ENCODE measurements at regions not wholly inside any gene's neighbourhood (a gene's known extent, or its start where the extent isn't known, plus 50 kb on each side); places are given as distances from the start of the nearest gene placed in this dataset.

DNA sequence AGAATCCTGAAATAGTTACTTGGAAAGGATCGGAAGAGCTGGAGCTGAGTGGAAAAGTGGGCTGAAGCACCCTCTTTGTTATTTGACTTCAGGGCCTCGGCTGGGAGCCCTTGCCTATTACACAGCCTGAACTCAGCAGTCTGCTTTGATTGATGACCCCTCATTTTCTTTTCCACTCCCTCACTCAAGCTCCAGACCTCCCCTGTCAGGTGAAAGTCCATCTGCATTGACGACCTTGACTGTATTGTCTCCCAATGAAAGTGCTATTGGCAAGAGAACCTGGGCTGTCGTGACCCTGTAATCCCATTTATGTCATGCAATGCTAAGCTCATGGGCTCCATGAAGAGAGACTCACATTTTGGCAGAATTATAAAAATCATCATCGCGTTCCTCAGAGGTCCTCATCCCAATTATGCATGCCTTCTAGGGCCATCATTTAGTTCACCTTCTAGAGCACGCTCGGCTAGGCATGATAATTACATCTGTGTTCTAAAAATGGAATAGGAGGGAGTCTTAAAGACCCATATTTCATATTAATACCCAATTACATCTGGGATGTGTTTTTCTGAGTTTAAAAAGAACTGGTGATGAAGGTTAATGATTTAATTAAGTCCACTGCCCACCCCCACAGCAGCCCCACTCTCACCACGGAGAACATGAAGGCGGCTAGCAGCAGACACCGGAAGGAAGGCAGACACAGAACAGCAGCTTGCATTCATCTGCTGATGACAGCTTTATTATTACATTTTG lies 472.5 kb downstream of the PID1 start:
- H3K36me3 ChIP-seq (ENCODE audit: control insufficient read depth in 2 of 2, extremely low read depth in 1 of 2, insufficient read depth in 2 of 2, low read length in 2 of 2), result no peaks in the 10 kb centered on the region
- no peaks in the 10 kb centered on the region for H3K27me3 ChIP-seq (ENCODE audit: control insufficient read depth in 2 of 2, insufficient read depth in 2 of 2, low read length in 2 of 2)
- dilution Hi-C loops (cut with MboI; ENCODE audit: extremely low pct_ligation_motif_present, low sequenced_read_pairs) (no loop called here), intact Hi-C loops (cut with micrococcal nuclease) (no loop called here)
- TF ChIP-seq JUN (IDR thresholded peaks at IDR 0.05; ENCODE audit: borderline replicate concordance, insufficient read depth, insufficient read length, low read depth), result no peak
- TF ChIP-seq MYC (IDR thresholded peaks at IDR 0.05; ENCODE audit: low read depth, low read length), result no peak
- TF ChIP-seq EZH2 (IDR thresholded peaks at IDR 0.05; ENCODE audit: borderline replicate concordance, low read depth, low read length, severe bottlenecking), result no peak
- TF ChIP-seq, protein P1, sequence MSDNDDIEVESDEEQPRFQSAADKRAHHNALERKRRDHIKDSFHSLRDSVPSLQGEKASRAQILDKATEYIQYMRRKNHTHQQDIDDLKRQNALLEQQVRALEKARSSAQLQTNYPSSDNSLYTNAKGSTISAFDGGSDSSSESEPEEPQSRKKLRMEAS (IDR thresholded peaks at IDR 0.05; ENCODE audit: insufficient read depth, insufficient read length), result no peak
- H3K4me1 ChIP-seq (ENCODE audit: control insufficient read depth, extremely low read depth, insufficient read depth, low read length), result no peaks in the 10 kb centered on the region
- DNase-seq (ENCODE audit: low read depth, low spot score) (no peak), FAIRE-seq (no peak)
- no peaks in the 10 kb centered on the region for H3K9me1 ChIP-seq (replicated peaks; ENCODE audit: control insufficient read depth, extremely low read depth, insufficient read depth, low read length)
- CTCF ChIA-PET, result interaction anchor here (1.3 kb wide), 1 partner anchor 788 kb away, joined by 3 read pairs; no protein-coding TSS in a partner anchor
- no peak overlapping the region for H3K27ac ChIP-seq (ENCODE audit: insufficient read depth, low read depth, low read length)
- H3K9ac ChIP-seq (replicated peaks; ENCODE audit: extremely low read depth, insufficient read depth, low read length), result no peak overlapping the region
- H3K4me2 ChIP-seq (ENCODE audit: insufficient read depth, low read length), result no peak overlapping the region
- no peak overlapping the region for H2AFZ ChIP-seq (ENCODE audit: low read depth, low read length)
- peaks cover 2% of the 10 kb centered on the region for H3K9me3 ChIP-seq (replicated peaks; ENCODE audit: control insufficient read depth, insufficient read depth, low read length)
- no peaks in the 10 kb centered on the region for H4K20me1 ChIP-seq (replicated peaks; ENCODE audit: control insufficient read depth, extremely low read depth, insufficient read depth, low read length)
- H3K4me3 ChIP-seq (replicated peaks in 1 of 3; ENCODE audit: insufficient read depth in 1 of 3, low read depth in 1 of 3, low read length in 3 of 3), result no peak overlapping the region
- POLR2A ChIA-PET, result no interaction called here
- BruUV-seq (replicated peaks), result no TSS peak
- no peaks in the 10 kb centered on the region for H3K79me2 ChIP-seq (ENCODE audit: control insufficient read depth, insufficient read depth, low read length)

DNA sequence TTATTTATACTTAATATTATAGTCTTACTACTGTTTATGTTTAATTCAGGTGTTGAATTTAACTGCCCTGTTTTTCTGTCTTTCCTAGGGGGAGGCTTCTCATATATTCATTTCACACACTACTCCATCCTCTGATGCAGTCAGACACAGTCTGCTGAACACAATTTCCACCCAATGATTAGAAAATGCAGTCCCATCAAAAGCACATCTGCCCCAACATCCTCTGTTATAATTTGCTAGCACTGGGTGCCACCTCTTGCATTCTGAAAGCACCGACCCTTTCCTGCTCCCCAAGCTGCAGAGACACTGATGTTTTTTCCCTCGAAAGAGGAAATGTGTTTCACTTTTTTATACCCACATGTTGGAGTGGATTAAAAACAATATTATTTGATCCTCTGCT lies 474.7 kb downstream of the PID1 start:
- Histone ChIP-seq H3K27ac (ENCODE audit: insufficient read depth, low read depth, low read length) (no peak overlapping the region), H2AFZ (ENCODE audit: low read depth, low read length) (no peak overlapping the region), H4K20me1 (replicated peaks; ENCODE audit: control insufficient read depth, extremely low read depth, insufficient read depth, low read length) (no peaks in the 10 kb centered on the region), H3K36me3 (ENCODE audit: control insufficient read depth in 2 of 2, extremely low read depth in 1 of 2, insufficient read depth in 2 of 2, low read length in 2 of 2) (no peaks in the 10 kb centered on the region), H3K27me3 (ENCODE audit: control insufficient read depth in 2 of 2, insufficient read depth in 2 of 2, low read length in 2 of 2) (no peaks in the 10 kb centered on the region), H3K9ac (replicated peaks; ENCODE audit: extremely low read depth, insufficient read depth, low read length) (no peak overlapping the region), H3K9me1 (replicated peaks; ENCODE audit: control insufficient read depth, extremely low read depth, insufficient read depth, low read length) (no peaks in the 10 kb centered on the region), H3K9me3 (replicated peaks; ENCODE audit: control insufficient read depth, insufficient read depth, low read length) (peaks cover 2% of the 10 kb centered on the region), H3K4me3 (replicated peaks in 1 of 3; ENCODE audit: insufficient read depth in 1 of 3, low read depth in 1 of 3, low read length in 3 of 3) (no peak overlapping the region), H3K4me1 (ENCODE audit: control insufficient read depth, extremely low read depth, insufficient read depth, low read length) (no peaks in the 10 kb centered on the region), H3K4me2 (ENCODE audit: insufficient read depth, low read length) (no peak overlapping the region), H3K79me2 (ENCODE audit: control insufficient read depth, insufficient read depth, low read length) (no peaks in the 10 kb centered on the region)
- no TSS peak for BruUV-seq (replicated peaks)
- no peak for FAIRE-seq
- intact Hi-C loops (cut with micrococcal nuclease), result no loop called here
- dilution Hi-C loops (cut with MboI; ENCODE audit: extremely low pct_ligation_motif_present, low sequenced_read_pairs), result no loop called here
- ChIA-PET CTCF (no interaction called here), POLR2A (no interaction called here)
- no peak for DNase-seq (ENCODE audit: low read depth, low spot score)
- TF ChIP-seq JUN (IDR thresholded peaks at IDR 0.05; ENCODE audit: borderline replicate concordance, insufficient read depth, insufficient read length, low read depth) (no peak), EZH2 (IDR thresholded peaks at IDR 0.05; ENCODE audit: borderline replicate concordance, low read depth, low read length, severe bottlenecking) (no peak), FOS (IDR thresholded peaks at IDR 0.05; ENCODE audit: borderline replicate concordance, insufficient read depth, low read length) (no peak), GATA2 (IDR thresholded peaks at IDR 0.05; ENCODE audit: insufficient read depth, insufficient read length, low read depth, low read length) (no peak), MYC (IDR thresholded peaks at IDR 0.05; ENCODE audit: low read depth, low read length) (no peak), POLR2A (IDR thresholded peaks at IDR 0.05; ENCODE audit: low read depth, low read length) (no peak), POLR2AphosphoS5 (IDR thresholded peaks at IDR 0.05; ENCODE audit: insufficient read depth, low read depth, low read length) (no peak)
- TF ChIP-seq, protein P1 (IDR thresholded peaks at IDR 0.05; ENCODE audit: insufficient read depth, insufficient read length), result no peak
- TF ChIP-seq, protein P2, sequence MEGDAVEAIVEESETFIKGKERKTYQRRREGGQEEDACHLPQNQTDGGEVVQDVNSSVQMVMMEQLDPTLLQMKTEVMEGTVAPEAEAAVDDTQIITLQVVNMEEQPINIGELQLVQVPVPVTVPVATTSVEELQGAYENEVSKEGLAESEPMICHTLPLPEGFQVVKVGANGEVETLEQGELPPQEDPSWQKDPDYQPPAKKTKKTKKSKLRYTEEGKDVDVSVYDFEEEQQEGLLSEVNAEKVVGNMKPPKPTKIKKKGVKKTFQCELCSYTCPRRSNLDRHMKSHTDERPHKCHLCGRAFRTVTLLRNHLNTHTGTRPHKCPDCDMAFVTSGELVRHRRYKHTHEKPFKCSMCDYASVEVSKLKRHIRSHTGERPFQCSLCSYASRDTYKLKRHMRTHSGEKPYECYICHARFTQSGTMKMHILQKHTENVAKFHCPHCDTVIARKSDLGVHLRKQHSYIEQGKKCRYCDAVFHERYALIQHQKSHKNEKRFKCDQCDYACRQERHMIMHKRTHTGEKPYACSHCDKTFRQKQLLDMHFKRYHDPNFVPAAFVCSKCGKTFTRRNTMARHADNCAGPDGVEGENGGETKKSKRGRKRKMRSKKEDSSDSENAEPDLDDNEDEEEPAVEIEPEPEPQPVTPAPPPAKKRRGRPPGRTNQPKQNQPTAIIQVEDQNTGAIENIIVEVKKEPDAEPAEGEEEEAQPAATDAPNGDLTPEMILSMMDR (IDR thresholded peaks at IDR 0.05; ENCODE audit: extremely low read depth in 1 of 2, insufficient read depth in 1 of 2, low read depth in 1 of 2, low read length in 2 of 2), result no peak

Measured in endothelial cell of umbilical vein (primary cell).